ENCODE measurements at regions not wholly inside any gene's neighbourhood (a gene's known extent, or its start where the extent isn't known, plus 50 kb on each side); places are given as distances from the start of the nearest gene placed in this dataset.

- DNase-seq, result no peak
These were observed 472.1 kb upstream of the TNC start for GRCh38 chr9:115590011-115590410.

GRCh38 chr9:115591584-115591984, 473.6 kb upstream of the TNC start:
- DNase-seq, result peak; percentile 56

GRCh38 chr9:115593587-115594091, 475.7 kb upstream of the TNC start:
- no peak for DNase-seq

GRCh38 chr9:115594557-115594956, 476.6 kb upstream of the TNC start:
- DNase-seq, result no peak

- no peak for DNase-seq
These were observed 478.2 kb upstream of the TNC start for GRCh38 chr9:115596021-115596745.

GRCh38 chr9:115596746-115597080, 478.8 kb upstream of the TNC start:
- DNase-seq, result no peak

- DNase-seq, result no peak
These were observed 479.5 kb upstream of the TNC start for GRCh38 chr9:115597330-115597895.

GRCh38 chr9:115598751-115599150, 480.8 kb upstream of the TNC start:
- DNase-seq, result no peak

- no peak for DNase-seq
These were observed 481.9 kb upstream of the TNC start for GRCh38 chr9:115599898-115600297.

GRCh38 chr9:115601434-115601833, 483.5 kb upstream of the TNC start:
- DNase-seq, result no peak

GRCh38 chr9:115604831-115605483, 487.0 kb upstream of the TNC start:
- DNase-seq, result no peak

- no peak for DNase-seq
These were observed 488.9 kb upstream of the TNC start for GRCh38 chr9:115606838-115607237.

- DNase-seq, result no peak
These were observed 496.5 kb upstream of the TNC start for GRCh38 chr9:115614326-115614999.

- no peak for DNase-seq
These were observed 497.0 kb upstream of the TNC start for GRCh38 chr9:115615000-115615401.

GRCh38 chr9:115615821-115616665, 498.1 kb upstream of the TNC start:
- no peak for DNase-seq

- no peak for DNase-seq
These were observed 498.8 kb upstream of the TNC start for GRCh38 chr9:115616666-115617239.

- DNase-seq, result no peak
These were observed 507.3 kb upstream of the TNC start for GRCh38 chr9:115625251-115625650.

GRCh38 chr9:115625954-115626353, 508.0 kb upstream of the TNC start:
- no peak for DNase-seq

GRCh38 chr9:115627511-115627910, 509.6 kb upstream of the TNC start:
- DNase-seq, result no peak

- DNase-seq, result no peak
These were observed 510.5 kb upstream of the TNC start for GRCh38 chr9:115628426-115628825.

GRCh38 chr9:115629879-115630840, 512.2 kb upstream of the TNC start:
- DNase-seq, result no peak
